HEK293T (cell line): ENCODE measurements at regions not wholly inside any gene's neighbourhood (a gene's known extent, or its start where the extent isn't known, plus 50 kb on each side); places are given as distances from the start of the nearest gene placed in this dataset.

Source experiments
- BHLHE40 ChIP-seq: fragments of 450-650 bp; IDR thresholded peaks from 2 replicates; pipeline ENCODE4 v1.6.1; 2016; ENCODE audit warnings: mild to moderate bottlenecking, moderate library complexity, borderline replicate concordance
- CTBP1 ChIP-seq: fragments of 450-650 bp; IDR thresholded peaks from 2 replicates; pipeline ENCODE4 v1.6.1; 2016; ENCODE audit warnings: borderline replicate concordance
- FOXM1 ChIP-seq: fragments of 450-650 bp; IDR thresholded peaks from 2 replicates; pipeline ENCODE4 v1.6.1; 2017; ENCODE audit warnings: mild to moderate bottlenecking, borderline replicate concordance
- HDGF ChIP-seq: fragments of 450-650 bp; IDR thresholded peaks from 2 replicates; pipeline ENCODE4 v1.6.1; 2017; ENCODE audit warnings: antibody characterized with exemption, borderline replicate concordance
- LEF1 ChIP-seq: fragments of 450-650 bp; IDR thresholded peaks from 2 replicates; pipeline ENCODE4 v1.6.1; 2017; ENCODE audit warnings: mild to moderate bottlenecking, borderline replicate concordance
- SP1 ChIP-seq: fragments of 450-650 bp; IDR thresholded peaks from 2 replicates; pipeline ENCODE4 v1.6.1; 2017
- SUZ12 ChIP-seq: fragments of 450-650 bp; IDR thresholded peaks from 2 replicates; pipeline ENCODE4 v1.6.1; 2016; ENCODE audit warnings: mild to moderate bottlenecking
- TARDBP ChIP-seq: fragments of 450-650 bp; IDR thresholded peaks from 2 replicates; pipeline ENCODE4 v1.6.1; 2016
- ZNF384 ChIP-seq: fragments of 450-650 bp; IDR thresholded peaks from 2 replicates; pipeline ENCODE4 v1.6.1; 2016

DNA sequence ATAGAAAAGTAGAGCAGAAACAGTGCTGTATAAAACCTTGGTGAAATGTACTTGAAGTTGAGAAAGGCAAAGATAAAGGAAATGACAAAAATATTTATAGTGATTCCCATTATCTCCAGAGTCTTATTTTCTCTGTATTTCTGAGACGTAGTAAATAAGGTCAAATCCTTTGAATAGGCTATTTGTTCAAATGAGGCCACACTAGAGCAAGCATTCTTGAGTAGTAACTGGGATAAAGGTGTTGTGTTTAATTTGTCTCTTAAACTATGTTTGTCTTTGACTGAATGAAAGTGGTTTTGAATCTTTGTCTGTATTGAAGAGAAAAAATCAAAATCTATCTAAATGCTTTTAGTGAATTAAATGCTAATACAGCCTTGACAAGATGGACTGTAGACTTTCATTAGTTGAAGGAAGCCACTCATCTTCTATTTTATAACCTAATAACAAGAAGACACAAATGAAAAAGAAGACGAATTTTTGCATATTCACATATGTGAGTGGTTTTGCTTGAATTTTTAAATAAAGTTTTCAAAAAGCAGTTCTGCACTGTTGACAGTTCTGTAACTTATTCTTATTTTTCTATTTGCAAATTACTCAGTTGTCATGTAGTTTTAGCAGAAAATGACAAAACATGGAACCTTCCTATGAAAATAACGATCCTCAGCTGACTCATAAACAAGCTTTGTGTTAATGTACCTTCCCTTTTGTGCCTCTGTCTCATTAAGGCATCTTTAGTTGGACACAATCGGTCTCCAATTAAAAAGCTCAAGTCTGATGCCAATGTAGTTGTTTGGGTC is 94.8 kb upstream of the PCDH18 start:
- no peak for TF ChIP-seq TARDBP
- TF ChIP-seq BHLHE40 = no peak
- no peak for TF ChIP-seq LEF1
- no peak for TF ChIP-seq SP1
- TF ChIP-seq ZNF384 = no peak
- no peak for TF ChIP-seq CTBP1
- no peak for TF ChIP-seq FOXM1
- TF ChIP-seq SUZ12 = no peak
- TF ChIP-seq HDGF = no peak
